HG02798 (cell line): ENCODE measurements at regions not wholly inside any gene's neighbourhood (a gene's known extent, or its start where the extent isn't known, plus 50 kb on each side); places are given as distances from the start of the nearest gene placed in this dataset.

Experiments
- ATAC-seq: cut with Tn5 transposase; IDR thresholded peaks from one replicate; pipeline ENCODE4 v1.9.1; 2021; ENCODE audit warnings: mild to moderate bottlenecking; ENCODE audit not compliant: unreplicated experiment, poor library complexity

DNA sequence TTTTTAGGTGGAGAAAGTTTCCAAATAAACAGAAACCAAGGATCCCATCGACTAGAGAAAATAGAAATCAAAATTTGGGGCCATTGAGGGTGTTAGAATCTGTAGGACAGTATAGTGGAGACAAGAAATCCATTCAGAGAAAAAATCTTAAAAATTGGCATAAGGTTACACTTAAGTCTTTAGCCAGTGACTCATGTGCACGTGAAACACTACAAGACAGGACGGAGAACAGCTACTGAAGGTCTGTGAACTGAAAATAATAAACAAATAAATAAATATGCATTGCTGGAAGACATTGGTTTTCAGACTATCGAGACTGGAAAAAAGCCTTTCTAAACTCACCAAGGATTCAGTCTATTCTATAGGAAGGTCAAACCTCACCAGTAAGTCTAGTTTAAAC lies 1955.5 kb downstream of the MAT2B start:
- ATAC-seq: no peak

DNA sequence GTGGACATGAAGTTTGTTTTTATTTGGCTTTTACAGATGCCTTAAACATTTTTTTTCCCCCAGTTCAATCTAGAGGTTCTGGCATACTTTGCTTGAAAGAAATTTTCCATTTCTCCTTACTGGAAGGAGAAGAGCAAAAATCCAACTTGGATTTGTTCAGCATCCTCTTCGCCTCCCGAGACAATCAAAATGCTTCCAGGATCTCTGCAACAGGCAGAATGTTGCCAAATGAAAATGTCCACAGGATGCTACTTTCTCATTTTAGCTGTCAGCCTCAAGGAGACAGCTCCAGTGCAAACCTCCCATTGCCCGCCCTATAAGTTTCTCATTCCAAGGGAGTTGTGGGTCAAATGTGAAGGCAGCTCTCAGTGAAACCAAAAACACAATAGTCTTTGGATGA lies 1972.1 kb downstream of the MAT2B start:
- no peak for ATAC-seq

DNA sequence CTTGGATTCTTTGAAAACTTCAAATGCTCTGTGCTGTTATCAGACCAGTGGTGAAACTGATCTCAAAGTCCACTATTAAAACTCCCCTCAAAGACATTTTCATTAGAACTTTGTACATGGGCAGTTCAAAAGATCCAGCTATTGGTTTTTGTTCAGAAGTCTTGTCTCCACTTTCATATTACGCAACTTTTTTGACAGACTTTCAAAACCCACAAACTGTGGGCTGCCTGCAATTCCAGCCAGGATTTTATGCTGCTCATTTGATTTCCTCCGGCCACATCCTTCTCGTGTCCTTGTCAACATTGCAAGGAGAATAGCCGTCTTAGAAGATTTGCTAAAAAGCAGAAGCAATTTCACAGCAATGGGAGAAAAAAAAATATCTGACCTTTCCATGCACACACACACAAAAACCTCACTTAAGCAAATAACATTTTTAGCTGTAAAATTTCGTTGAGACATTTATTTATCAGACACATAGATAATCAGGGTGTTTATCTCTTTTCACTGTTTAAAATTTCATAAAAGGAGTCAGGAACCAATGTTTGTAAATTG lies 1990.5 kb downstream of the MAT2B start:
- ATAC-seq: no peak

DNA sequence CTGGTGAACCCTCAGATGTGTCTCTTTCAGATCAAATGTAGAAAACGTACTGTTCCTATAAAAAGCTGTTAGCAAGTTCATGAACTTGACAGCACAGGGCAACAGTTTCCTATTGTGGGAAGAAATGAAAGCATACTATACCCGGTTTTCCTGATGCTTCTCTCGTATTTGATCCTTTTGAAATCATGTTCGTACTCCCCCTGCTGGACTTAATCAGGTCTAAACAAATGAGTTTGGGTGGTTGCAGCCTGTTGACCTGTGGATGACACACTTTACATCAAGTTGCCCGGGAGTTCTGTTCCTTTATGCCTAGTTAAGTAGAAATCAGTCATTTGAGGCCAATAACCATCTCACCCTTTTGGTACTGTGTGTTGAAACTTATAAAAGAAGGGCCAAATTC lies 1992.3 kb downstream of the MAT2B start:
- ATAC-seq: peak; percentile 44

DNA sequence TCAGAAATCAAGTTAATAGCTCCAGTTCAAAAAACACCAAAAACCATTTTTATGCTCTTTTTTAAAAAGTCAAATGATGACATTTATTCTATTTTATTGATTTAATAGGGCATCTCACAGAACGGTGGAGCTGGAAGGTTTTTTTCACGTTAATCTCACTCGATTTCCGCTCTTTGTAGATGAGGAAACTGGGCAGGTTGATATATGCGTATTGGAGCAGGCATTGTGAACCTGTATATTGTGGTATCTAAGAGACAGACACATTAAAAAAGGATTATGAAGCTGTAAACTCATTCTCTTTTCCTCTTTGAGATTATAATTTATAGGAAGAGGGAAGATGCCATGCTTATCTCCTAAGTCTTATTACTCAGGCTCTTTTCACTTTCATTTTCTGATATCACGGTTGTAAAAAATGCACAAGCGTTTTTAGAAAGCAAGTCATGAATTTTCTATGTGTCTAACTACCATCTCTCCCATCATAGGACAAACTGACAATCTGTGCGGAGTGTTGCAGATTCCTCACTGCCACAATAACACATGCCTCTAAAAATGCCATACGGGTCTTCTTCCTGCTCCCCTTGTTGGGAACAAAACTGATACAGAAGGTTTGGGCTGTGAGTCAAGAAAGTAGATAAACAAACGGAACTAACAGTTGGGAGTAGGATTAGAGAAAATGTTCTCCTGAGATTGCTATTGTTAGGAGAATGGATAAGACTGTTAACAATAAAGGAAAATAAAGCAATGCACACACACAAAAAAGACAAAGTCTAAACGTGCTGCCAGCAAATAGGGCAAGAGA lies 1997.7 kb downstream of the MAT2B start:
- no peak for ATAC-seq

DNA sequence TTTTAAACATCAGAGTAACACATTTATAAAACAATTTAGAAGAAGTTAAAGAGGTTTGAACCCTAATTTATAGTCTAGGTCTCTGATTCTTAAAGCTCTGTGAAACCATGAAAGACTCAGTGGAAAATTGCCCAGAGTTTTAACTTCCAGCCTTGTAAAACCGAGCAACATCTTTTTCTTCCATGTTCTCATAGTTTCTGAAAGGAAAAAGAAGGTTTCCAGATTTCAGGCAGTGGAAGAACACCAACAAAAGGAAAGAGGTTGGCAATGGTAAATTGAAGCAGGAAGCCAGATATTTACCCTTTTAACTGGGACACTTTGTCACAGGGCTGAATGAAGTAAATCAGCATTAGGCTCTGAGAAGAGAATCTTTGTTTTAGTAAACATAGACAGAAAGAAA lies 1999.3 kb downstream of the MAT2B start:
- no peak for ATAC-seq

DNA sequence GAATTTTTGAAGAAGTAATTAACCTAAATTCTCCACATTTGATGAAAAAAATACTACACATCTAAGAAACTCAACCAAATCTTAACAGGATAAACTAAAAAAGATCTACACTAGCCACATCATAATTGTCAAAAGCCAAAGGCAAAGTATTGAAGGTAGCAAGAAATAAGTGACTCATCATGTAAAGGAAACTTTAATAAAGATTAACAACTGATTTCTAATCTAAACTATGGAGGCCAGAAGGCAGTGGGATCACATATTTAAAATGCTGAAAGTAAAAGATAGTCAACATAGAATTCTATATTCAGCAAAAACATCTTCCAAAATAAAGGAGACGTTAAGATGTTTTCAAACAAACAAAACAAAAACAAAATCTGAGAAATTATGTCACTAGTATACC lies 2002.9 kb downstream of the MAT2B start:
- no peak for ATAC-seq

DNA sequence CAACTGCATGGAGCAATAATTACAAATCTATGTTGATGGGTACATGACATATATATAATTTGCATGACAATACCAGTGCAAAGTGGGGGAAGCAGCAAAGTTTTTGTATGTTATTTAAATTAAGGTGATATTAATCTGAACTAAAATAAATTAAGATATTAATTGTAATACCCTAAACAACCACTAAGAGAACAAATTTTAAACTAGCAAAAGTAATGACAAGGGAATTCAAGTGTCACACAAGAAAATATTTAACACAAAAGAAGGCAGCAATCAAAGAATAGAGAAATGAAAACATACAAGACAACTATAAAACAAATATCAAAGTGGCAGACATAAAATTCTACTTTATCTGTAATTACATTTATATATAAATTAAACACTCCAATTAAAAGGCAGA lies 2003.4 kb downstream of the MAT2B start:
- no peak for ATAC-seq

DNA sequence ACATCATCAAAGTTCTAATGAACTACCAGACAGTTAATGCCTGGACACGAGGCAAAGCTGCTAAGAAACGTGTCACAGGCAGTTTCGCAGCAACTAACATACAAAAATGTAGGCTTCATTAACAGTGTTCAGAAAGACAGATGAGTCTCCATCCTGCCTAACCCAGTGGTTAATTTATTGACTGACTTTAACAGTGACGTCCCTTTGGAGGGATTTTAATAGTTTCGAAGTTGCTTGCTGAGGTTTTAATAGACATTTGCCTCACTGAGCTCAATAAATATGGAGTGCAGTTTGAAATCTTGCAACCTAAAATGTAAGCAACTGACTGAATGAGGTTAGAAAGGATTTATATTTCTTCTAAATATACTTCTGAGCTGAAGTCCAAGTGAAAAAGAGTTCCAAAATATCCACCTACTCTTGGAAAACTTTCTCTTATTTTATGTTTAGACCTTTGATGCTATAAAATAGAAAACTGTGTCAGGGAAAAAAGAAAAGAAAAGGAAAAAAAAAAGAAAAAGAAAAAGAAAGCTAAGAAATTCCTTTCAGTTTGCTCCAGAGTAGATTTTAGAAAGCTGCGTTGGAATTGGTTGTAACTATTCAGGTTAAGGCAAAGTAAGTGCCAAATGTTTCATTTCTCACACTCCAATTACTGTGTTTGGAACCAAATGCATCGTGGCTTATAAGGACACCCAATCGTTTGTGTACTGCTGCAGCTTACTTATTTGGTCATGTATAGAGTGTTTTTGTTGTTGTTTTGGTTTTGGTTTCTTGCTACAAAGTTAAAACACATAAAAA lies 2016.6 kb downstream of the MAT2B start:
- ATAC-seq: no peak

DNA sequence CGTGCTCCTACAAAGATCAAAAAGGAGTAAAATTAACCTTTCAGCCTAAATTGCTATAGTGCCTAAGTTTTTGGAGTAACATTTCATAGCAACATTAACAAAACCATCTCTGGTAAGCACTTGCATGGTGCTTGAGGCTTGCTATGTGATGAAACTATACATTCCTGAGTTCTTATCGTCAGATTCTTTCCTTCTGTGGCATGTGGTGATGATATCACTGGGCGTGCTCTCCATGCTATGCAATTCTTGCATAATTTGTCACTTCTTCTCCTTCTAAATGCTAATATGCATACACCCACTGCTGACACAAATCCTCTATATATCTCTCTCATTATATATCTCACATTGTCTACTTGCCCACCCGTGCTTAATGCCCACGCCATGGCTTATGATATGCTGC lies 2019.9 kb downstream of the MAT2B start:
- ATAC-seq: no peak

DNA sequence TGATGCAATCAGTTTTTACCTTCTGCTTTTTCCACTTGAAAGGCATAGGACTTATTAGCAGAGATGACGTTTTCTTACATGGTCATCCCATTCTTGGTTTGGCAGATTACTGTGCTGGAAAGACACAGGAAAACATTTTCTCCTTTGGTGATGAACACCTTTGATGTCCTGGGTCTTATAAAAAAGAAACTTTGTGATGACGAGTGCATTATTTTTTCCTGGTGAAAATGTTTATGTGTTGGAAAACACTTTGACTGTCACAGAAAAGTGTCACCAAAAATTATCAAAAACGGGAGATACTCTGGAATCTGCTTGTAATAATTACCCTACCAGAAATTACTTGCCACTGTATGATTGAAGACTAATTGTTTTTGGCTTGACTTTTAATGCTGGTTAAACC lies 2020.9 kb downstream of the MAT2B start:
- ATAC-seq: no peak

DNA sequence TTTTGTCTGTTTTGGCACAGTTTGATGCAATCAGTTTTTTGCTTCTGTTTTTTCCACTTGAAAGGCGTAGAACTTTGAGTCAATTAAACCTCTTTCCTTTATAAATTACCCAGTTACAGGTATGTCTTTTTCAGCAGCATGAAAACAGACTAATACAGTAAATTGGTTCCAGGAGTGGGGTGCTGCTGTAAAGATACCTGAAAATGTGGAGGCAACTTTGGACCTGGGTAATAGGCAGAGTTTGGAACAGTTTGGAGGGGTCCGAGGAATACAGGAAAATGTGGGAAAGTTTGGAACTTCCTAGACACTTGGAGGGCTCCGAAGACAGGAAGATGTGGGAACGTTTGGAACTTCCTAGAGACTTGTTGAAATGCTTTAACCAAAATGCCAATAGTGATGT lies 2022.2 kb downstream of the MAT2B start:
- no peak for ATAC-seq

DNA sequence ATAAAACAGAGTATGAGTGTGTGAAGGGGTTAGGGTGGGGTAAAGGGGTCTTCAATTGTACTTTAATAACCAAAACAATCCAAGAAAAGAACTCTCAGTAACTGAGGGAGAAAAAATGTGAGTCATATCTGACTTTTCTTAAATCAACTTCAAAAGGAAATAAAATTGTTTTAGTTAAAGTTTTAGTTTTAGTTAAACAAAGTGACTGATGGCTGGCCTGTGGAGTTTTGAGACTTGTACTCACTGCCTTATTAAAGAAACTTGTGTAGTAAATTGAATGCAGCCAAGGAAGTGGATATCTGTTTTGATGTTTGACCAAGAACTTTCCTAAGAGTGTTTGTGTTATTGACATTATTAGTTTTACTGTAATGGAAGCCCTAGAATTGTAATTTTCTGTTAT lies 2032.6 kb downstream of the MAT2B start:
- ATAC-seq: no peak

DNA sequence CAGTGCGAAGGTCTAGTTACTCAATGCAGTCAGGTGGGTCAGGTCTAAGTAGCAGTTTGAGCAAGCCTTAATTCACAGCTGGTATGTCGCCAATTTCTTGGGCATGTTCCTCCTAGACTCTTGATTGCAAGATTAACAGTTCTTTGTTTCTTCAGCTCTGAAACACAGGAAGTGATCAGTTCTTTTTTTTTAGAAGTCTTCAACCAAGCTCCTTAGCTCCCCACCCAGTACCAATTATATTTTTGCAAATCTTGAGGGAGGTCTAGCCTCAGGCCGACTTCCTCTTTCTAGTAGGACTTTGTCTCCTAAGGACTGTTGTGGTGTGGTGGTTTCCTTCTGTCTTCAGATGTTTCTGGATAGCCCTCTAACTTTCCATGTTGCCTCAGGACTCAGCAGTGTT lies 2054.2 kb downstream of the MAT2B start:
- ATAC-seq: peak; percentile 68

DNA sequence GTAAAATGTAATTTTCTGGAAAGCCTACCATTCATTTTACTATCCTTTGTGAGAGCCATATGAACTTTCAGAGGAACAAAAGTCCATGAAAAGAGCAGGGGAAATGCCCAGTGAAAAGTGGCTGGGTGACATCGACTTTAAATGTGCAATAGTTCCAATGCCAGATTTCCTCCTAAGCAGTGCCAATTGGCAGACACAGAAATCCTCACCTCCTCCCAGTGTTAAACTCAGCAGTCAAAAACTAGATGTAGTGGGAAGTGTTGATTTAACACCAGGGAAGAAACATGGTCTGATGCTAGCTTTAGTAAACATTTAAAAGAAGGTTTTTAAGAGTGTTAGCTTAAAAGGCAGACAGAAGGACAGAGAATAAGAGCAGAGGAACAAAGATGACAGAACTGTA lies 2055.2 kb downstream of the MAT2B start:
- no peak for ATAC-seq

DNA sequence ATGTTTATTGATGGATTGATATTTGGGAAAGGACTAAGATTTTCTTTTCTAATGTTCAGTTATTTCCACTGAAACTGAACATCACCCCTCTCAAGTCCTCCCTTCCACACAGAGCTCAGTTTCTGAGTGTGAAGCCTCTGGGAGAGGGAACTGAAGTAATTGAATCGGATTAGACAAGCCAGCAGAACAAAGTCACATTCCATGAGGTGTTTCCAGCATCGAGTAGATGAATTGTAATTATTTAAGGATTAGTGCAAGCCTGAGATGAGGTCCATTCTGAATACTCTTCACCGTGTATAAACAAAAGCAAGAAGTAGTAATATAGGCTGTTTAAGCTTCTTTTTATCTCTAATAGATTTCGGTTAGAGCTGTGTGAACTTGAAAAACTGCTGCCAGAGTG lies 2060.5 kb downstream of the MAT2B start:
- ATAC-seq: no peak

DNA sequence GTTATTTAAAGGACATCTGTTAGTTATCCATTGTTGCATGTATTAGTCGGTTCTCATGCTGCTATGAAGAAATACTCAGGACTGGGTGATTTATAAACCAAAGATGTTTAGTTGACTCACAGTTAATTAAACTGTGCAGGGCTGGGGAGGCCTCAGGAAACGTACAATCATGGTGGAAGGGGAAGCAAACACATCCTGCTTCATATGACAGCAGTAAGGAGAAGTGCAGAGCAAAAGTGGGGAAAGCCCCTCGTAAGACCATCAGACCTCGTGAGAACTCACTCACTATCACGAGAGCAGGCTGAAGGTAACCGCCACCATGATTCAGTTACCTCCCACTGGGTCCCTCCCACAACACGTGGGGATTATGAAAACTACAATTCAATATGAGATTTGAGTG lies 2064.1 kb downstream of the MAT2B start:
- ATAC-seq: no peak

DNA sequence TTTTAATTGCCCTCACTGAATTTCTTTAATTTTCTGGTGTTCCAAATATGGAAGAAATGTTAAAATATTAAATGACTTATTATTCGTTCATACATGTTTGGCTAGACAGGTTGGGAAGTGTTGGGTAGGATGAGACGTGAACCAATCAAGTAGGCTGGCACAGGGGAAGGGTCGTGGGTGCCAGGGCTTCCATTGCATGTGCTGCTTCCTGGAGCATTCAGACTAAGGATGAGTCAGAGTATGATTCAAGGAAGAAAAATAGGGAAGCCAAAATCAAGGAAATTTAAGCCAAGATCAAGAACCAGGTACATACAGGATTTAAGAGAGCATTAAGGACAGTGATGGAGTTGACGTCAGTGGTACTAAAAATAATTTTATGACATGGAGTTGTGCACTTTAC lies 2068.0 kb downstream of the MAT2B start:
- ATAC-seq: no peak

DNA sequence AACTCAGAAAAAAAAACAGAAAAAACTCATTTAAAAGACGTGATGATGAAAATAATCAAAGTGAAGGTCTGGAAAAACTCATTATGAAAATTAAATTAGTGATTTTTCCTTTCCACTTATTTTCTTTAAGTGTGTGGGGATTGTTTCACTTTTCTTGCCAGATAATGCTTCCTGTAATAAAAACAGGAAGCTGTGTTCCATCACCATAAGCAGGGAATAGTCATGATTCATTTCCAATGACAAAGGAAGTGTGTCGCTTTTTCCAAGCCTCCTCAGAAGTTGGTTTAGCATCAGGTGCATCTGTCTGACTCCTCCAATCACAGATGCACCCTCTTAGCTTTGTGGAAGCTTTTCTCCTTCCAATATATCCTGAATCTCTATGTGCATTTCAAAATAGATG lies 2068.7 kb downstream of the MAT2B start:
- ATAC-seq: no peak

DNA sequence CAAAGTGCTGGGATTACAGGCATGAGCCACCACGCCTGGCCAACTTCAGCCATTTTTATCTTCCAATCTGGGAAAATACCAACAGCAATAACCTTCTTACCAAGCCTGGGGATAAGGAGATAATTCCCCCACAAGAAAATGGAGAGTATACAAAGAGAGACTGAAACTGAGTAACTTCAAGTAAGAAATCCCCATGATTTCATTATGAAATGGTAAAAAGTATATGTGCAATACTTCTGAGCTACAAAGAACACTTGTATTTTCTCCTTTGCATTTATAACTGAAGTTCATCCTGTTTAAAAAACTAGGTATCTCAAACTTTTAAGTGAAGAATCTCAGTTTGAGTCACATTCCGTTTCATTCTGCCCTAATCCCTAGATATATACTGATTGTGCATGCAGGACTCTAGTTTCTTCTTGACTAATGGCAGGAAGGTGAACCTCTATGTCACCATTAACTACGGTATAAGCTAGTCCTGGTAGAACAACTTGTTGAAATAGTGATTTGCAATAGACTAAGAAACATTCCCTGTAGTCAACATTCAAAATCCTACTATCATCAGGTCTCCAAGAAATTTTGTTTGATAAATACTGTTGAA lies 2071.4 kb downstream of the MAT2B start:
- ATAC-seq: peak; percentile 63

DNA sequence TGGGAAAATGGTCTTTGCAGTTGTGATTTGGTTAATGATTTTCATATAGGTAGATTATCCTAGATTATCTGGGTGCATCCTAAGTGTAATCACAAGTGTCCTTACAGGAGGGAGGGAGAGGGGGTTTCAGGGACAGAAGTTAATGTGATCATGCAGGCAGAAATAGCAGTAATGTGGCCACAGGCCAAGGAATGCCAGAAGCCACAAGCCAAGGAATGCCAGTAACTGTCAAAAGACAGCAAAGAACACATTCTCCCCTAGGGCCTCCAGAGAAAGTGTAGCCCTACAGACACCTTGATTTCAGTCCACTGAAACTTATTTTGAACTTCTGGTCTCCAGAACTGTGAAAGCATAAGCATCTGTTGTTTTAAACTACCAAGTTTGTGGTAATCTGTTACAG lies 2074.5 kb downstream of the MAT2B start:
- no peak for ATAC-seq
